ENCODE measurements at regions not wholly inside any gene's neighbourhood (a gene's known extent, or its start where the extent isn't known, plus 50 kb on each side); places are given as distances from the start of the nearest gene placed in this dataset.

DNA sequence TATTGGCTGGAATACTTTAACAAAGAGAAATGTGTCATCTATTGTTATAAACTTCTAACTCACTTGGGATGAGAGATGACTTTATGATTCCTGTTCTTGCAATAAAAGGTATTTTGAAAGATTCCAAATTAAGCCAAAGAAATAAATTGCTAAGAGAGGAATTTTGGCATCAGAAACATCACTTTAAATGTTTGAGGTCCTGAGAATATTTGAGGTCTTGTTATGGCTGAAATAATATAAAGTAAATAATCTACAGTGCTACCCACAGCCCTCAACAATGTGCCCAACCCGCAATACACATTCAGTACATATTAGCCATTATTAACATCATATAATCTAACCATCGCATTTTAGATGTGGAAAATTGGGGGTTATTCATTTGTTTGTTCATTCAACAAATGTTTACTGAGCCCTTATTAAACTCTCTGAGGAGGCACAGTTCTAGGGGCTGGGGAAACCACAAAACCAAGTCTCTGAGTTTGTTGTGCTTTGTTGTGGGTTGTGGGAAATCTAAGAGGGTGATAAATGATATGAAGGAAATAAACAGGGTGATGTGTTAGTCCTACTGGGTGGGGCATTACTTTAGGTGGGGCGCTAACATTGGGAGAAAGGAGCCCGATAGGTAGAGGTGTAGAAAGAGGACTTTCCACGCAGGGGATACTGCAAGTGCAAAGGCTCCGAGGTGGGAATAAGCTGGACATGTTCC lies 135.2 kb upstream of the CLINT1 start:
- TF ChIP-seq, protein P1, sequence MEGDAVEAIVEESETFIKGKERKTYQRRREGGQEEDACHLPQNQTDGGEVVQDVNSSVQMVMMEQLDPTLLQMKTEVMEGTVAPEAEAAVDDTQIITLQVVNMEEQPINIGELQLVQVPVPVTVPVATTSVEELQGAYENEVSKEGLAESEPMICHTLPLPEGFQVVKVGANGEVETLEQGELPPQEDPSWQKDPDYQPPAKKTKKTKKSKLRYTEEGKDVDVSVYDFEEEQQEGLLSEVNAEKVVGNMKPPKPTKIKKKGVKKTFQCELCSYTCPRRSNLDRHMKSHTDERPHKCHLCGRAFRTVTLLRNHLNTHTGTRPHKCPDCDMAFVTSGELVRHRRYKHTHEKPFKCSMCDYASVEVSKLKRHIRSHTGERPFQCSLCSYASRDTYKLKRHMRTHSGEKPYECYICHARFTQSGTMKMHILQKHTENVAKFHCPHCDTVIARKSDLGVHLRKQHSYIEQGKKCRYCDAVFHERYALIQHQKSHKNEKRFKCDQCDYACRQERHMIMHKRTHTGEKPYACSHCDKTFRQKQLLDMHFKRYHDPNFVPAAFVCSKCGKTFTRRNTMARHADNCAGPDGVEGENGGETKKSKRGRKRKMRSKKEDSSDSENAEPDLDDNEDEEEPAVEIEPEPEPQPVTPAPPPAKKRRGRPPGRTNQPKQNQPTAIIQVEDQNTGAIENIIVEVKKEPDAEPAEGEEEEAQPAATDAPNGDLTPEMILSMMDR (IDR thresholded peaks at IDR 0.05), result no peak
- TF ChIP-seq POLR2A (IDR thresholded peaks at IDR 0.05), result no peak
